OCI-LY7 (cell line): ENCODE measurements at regions not wholly inside any gene's neighbourhood (a gene's known extent, or its start where the extent isn't known, plus 50 kb on each side); places are given as distances from the start of the nearest gene placed in this dataset.

Source experiments
- BruUV-seq: library from RNA; stranded (reverse); fragments of 400-500 nt; replicated peaks from 2 replicates; lab custom pipeline; 2021; lab: Mats Ljungman, UMichigan
- CTCF ChIA-PET: fragments of 300-600 bp; sonication (Branson Sonifier 250); formaldehyde crosslinking; loops from one replicate; lab custom pipeline; 2022; ENCODE audit warnings: antibody characterized with exemption; ENCODE audit not compliant: unreplicated experiment; lab: Charles Lee
- POLR2A ChIA-PET: fragments of 300-600 bp; sonication (Branson Sonifier 250); formaldehyde crosslinking; loops from one replicate; lab custom pipeline; 2022; ENCODE audit warnings: antibody characterized with exemption; lab: Charles Lee
- DNase-seq: peaks from one replicate; pipeline ENCODE4 v3.0.0-alpha.2; 2015; ENCODE audit warnings: low spot score
- H2AFZ ChIP-seq: fragments of 200-600 bp; sonication (generic), shearing (Covaris generic); 2 replicates; pipeline ENCODE4 v1.6.1; 2014; ENCODE audit warnings: mild to moderate bottlenecking, antibody characterized with exemption, low read length, moderate library complexity
- H3K27ac ChIP-seq: fragments of 200-600 bp; sonication (generic); 2 replicates; pipeline ENCODE4 v1.5.1; 2014; ENCODE audit warnings: mixed run types, low read depth, mild to moderate bottlenecking, moderate library complexity, low read length, inconsistent platforms; ENCODE audit not compliant: poor library complexity, severe bottlenecking
- H3K36me3 ChIP-seq: fragments of 200-600 bp; sonication (generic); 2 replicates; pipeline ENCODE4 v1.6.1; 2014; ENCODE audit warnings: mild to moderate bottlenecking, antibody characterized with exemption, low read length, moderate library complexity, mixed read lengths; ENCODE audit not compliant: insufficient read depth
- H3K4me1 ChIP-seq: fragments of 200-600 bp; sonication (generic); 2 replicates; pipeline ENCODE4 v1.5.1; 2014; ENCODE audit warnings: mild to moderate bottlenecking, low read length; ENCODE audit not compliant: insufficient read depth, poor library complexity, severe bottlenecking
- H3K4me2 ChIP-seq: fragments of 200-600 bp; sonication (generic); 2 replicates; pipeline ENCODE4 v1.6.1; 2014; ENCODE audit warnings: mild to moderate bottlenecking, low read length
- H3K4me3 ChIP-seq: fragments of 200-600 bp; sonication (generic); 2 replicates; pipeline ENCODE4 v1.5.1; 2014; ENCODE audit warnings: mild to moderate bottlenecking, low read depth, low read length; ENCODE audit not compliant: poor library complexity, severe bottlenecking
- H3K79me2 ChIP-seq: fragments of 200-600 bp; sonication (generic); 2 replicates; pipeline ENCODE4 v1.6.1; 2016; ENCODE audit warnings: low read depth, mild to moderate bottlenecking, low read length, moderate library complexity, mixed read lengths; ENCODE audit not compliant: insufficient read depth
- H3K9me2 ChIP-seq: fragments of 200-600 bp; sonication (generic); 2 replicates; pipeline ENCODE4 v1.6.1; 2016; ENCODE audit warnings: mild to moderate bottlenecking, low read length, mixed read lengths; ENCODE audit not compliant: insufficient read depth
- H3K9me3 ChIP-seq: fragments of 200-600 bp; sonication (generic); 2 replicates; pipeline ENCODE4 v1.6.1; 2014; ENCODE audit warnings: mild to moderate bottlenecking, mixed run types, low read length, mixed read lengths
- H4K20me1 ChIP-seq: fragments of 200-600 bp; sonication (generic); 2 replicates; pipeline ENCODE4 v1.6.1; 2014; ENCODE audit warnings: mild to moderate bottlenecking, antibody characterized with exemption, low read length, moderate library complexity, mixed read lengths; ENCODE audit not compliant: insufficient read depth
- EZH2phosphoT487 ChIP-seq: fragments of 200-600 bp; sonication (generic); IDR thresholded peaks from 2 replicates; pipeline ENCODE4 v1.6.1; 2018; ENCODE audit warnings: low read depth, borderline replicate concordance, mild to moderate bottlenecking, mixed run types, antibody characterized with exemption, low read length, moderate library complexity, mixed read lengths
- intact Hi-C: fragments of 100-400 bp; cut with micrococcal nuclease; formaldehyde crosslinking; loops from one replicate; pipeline ENCODE4 v1.10.0; 2022; ENCODE audit not compliant: unreplicated experiment
- TF ChIP-seq, protein P1 (sequence below): fragments of 200-600 bp; sonication (generic); conservative IDR thresholded peaks from 2 replicates; pipeline ENCODE4 v1.5.1; 2014; ENCODE audit warnings: mild to moderate bottlenecking, antibody characterized with exemption, low read length, moderate library complexity, mixed read lengths

- no peaks in the 10 kb centered on the region for H3K9me3 ChIP-seq
- H4K20me1 ChIP-seq: no peaks in the 10 kb centered on the region
- ChIA-PET CTCF (no interaction called here), POLR2A (interaction anchor here (1.3 kb wide), 1 partner anchor 18 kb away, joined by 5 read pairs; no protein-coding TSS in a partner anchor)
- DNase-seq: no peak
- intact Hi-C loops: no loop called here
- H3K36me3 ChIP-seq: no peaks in the 10 kb centered on the region
- H3K4me3 ChIP-seq: no peak overlapping the region
- no peak overlapping the region for H2AFZ ChIP-seq
- no peaks in the 10 kb centered on the region for H3K4me1 ChIP-seq
- BruUV-seq: no TSS peak
- no peaks in the 10 kb centered on the region for H3K79me2 ChIP-seq
- no peaks in the 10 kb centered on the region for H3K9me2 ChIP-seq
- no peak overlapping the region for H3K27ac ChIP-seq
- no peak for TF ChIP-seq EZH2phosphoT487
- TF ChIP-seq, protein P1, sequence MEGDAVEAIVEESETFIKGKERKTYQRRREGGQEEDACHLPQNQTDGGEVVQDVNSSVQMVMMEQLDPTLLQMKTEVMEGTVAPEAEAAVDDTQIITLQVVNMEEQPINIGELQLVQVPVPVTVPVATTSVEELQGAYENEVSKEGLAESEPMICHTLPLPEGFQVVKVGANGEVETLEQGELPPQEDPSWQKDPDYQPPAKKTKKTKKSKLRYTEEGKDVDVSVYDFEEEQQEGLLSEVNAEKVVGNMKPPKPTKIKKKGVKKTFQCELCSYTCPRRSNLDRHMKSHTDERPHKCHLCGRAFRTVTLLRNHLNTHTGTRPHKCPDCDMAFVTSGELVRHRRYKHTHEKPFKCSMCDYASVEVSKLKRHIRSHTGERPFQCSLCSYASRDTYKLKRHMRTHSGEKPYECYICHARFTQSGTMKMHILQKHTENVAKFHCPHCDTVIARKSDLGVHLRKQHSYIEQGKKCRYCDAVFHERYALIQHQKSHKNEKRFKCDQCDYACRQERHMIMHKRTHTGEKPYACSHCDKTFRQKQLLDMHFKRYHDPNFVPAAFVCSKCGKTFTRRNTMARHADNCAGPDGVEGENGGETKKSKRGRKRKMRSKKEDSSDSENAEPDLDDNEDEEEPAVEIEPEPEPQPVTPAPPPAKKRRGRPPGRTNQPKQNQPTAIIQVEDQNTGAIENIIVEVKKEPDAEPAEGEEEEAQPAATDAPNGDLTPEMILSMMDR: no peak
- no peak overlapping the region for H3K4me2 ChIP-seq
These were observed 1165.7 kb upstream of the GYPC start for GRCh38 chr2:125490308-125490707.

DNA sequence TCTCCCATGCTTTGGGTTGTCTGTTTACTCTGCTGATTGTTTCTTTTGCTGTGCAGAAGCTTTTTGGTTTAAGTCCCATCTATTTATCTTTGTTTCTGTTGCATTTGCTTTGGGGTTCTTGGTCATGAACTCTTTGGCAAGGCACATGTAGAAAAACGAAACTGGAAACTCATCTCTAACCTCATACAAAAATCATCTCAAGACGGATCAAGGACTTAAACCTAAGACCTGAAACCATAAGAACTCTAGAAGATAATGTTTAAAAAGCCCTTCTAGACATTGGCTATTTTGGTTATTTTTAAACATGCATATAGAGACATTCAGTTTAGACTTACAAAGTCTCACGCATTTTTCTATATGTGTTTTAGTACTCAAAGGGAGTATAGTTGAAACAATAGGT, 1164.3 kb upstream of the GYPC start:
- no peak for DNase-seq
- no peaks in the 10 kb centered on the region for H3K36me3 ChIP-seq
- no peaks in the 10 kb centered on the region for H3K4me1 ChIP-seq
- H3K4me3 ChIP-seq: no peak overlapping the region
- H3K9me2 ChIP-seq: no peaks in the 10 kb centered on the region
- H3K79me2 ChIP-seq: no peaks in the 10 kb centered on the region
- H2AFZ ChIP-seq: no peak overlapping the region
- intact Hi-C loops: no loop called here
- H4K20me1 ChIP-seq: no peaks in the 10 kb centered on the region
- H3K4me2 ChIP-seq: no peak overlapping the region
- TF ChIP-seq EZH2phosphoT487: no peak
- TF ChIP-seq, protein P1: no peak
- no TSS peak for BruUV-seq
- no peak overlapping the region for H3K27ac ChIP-seq
- ChIA-PET CTCF (no interaction called here), POLR2A (no interaction called here)
- H3K9me3 ChIP-seq: no peaks in the 10 kb centered on the region

- TF ChIP-seq, protein P1: no peak
- no peak for TF ChIP-seq EZH2phosphoT487
- Histone ChIP-seq H3K36me3 (no peaks in the 10 kb centered on the region), H3K27ac (no peak overlapping the region), H3K79me2 (no peaks in the 10 kb centered on the region), H3K9me2 (no peaks in the 10 kb centered on the region), H3K4me1 (no peaks in the 10 kb centered on the region), H3K9me3 (no peaks in the 10 kb centered on the region), H3K4me3 (no peak overlapping the region), H3K4me2 (no peak overlapping the region), H4K20me1 (no peaks in the 10 kb centered on the region), H2AFZ (no peak overlapping the region)
- no peak for DNase-seq
- intact Hi-C loops: no loop called here
- POLR2A ChIA-PET: interaction anchor here (1.1 kb wide), 1 partner anchor 188 kb away, joined by 5 read pairs; no protein-coding TSS in a partner anchor
- CTCF ChIA-PET: no interaction called here
- BruUV-seq: no TSS peak
These were observed 1143.6 kb upstream of the GYPC start for GRCh38 chr2:125512313-125512712.
